Fibroblast of lung (primary cell): ENCODE measurements at regions not wholly inside any gene's neighbourhood (a gene's known extent, or its start where the extent isn't known, plus 50 kb on each side); places are given as distances from the start of the nearest gene placed in this dataset.
"Not testable (repeated sequence)": the region's sequence is repeated elsewhere in the genome, so short reads cannot be mapped to it uniquely, and the experiment has no call there.

ENCODE experiments used
- DNase-seq, 2 donors: peaks; one replicate each; pipeline versions ENCODE4 v3.0.0 to v3.0.0-alpha.2; 2010; ENCODE audit warnings: low read depth in 2 of 2
- H2AFZ ChIP-seq: 2 replicates; pipeline ENCODE4 v1.5.1; 2012; ENCODE audit warnings: low read length, control low read depth, inconsistent platforms
- H3K27ac ChIP-seq: 2 replicates; pipeline ENCODE4 v1.5.1; 2011; ENCODE audit warnings: low read length, control low read depth; ENCODE audit not compliant: insufficient read depth
- H3K27me3 ChIP-seq: 2 replicates; pipeline ENCODE4 v1.5.1; 2011; ENCODE audit warnings: mild to moderate bottlenecking, low read length; ENCODE audit not compliant: control insufficient read depth, insufficient read depth
- H3K36me3 ChIP-seq: 2 replicates; pipeline ENCODE4 v1.5.1; 2011; ENCODE audit warnings: low read length; ENCODE audit not compliant: control insufficient read depth, insufficient read depth
- H3K4me1 ChIP-seq: 2 replicates; pipeline ENCODE4 v1.5.1; 2011; ENCODE audit warnings: low read length; ENCODE audit not compliant: control insufficient read depth, insufficient read depth; ENCODE audit errors: extremely low read depth
- H3K4me2 ChIP-seq: 2 replicates; pipeline ENCODE4 v1.5.1; 2011; ENCODE audit warnings: low read length, control low read depth; ENCODE audit not compliant: insufficient read depth; ENCODE audit errors: extremely low read depth
- H3K4me3 ChIP-seq, 4 experiments: fragments of 200-600 bp in 1 of 4; sonication (generic) in 1 of 4; replicated peaks in 1 of 4; 2 replicates each; pipeline ENCODE4 v1.5.1; 2011 to 2016; ENCODE audit warnings: low read length in 4 of 4, low read depth in 3 of 4, mild to moderate bottlenecking in 3 of 4, control low read depth in 2 of 4, inconsistent platforms in 1 of 4, mixed read lengths in 1 of 4; ENCODE audit not compliant: insufficient read depth in 1 of 4; ENCODE audit errors: control extremely low read depth in 1 of 4
- H3K79me2 ChIP-seq: 2 replicates; pipeline ENCODE4 v1.5.1; 2012; ENCODE audit warnings: mild to moderate bottlenecking, low read length, inconsistent platforms; ENCODE audit not compliant: control insufficient read depth, insufficient read depth
- H3K9ac ChIP-seq: 2 replicates; pipeline ENCODE4 v1.5.1; 2011; ENCODE audit warnings: mild to moderate bottlenecking, low read length, control low read depth; ENCODE audit not compliant: insufficient read depth
- H3K9me3 ChIP-seq: 2 replicates; pipeline ENCODE4 v1.5.1; 2012; ENCODE audit warnings: low read depth, low read length; ENCODE audit not compliant: control insufficient read depth, insufficient read depth
- H4K20me1 ChIP-seq: 2 replicates; pipeline ENCODE4 v1.5.1; 2011; ENCODE audit warnings: low read length; ENCODE audit not compliant: control insufficient read depth, insufficient read depth; ENCODE audit errors: extremely low read depth
- EZH2 ChIP-seq: IDR thresholded peaks from 2 replicates; pipeline ENCODE4 v1.5.1; 2012; ENCODE audit warnings: low read length, control low read depth, mild to moderate bottlenecking; ENCODE audit errors: missing control alignments
- TF ChIP-seq, protein P1 (sequence below), 2 donors: IDR thresholded peaks in 1 of 2; conservative IDR thresholded peaks in 1 of 2; 1 replicate in 1 of 2; 2 replicates in 1 of 2; pipeline ENCODE4 v1.5.1; 2011 to 2012; ENCODE audit warnings: low read length in 2 of 2, control low read depth in 1 of 2, inconsistent platforms in 1 of 2, low read depth in 1 of 2, mild to moderate bottlenecking in 1 of 2

DNA sequence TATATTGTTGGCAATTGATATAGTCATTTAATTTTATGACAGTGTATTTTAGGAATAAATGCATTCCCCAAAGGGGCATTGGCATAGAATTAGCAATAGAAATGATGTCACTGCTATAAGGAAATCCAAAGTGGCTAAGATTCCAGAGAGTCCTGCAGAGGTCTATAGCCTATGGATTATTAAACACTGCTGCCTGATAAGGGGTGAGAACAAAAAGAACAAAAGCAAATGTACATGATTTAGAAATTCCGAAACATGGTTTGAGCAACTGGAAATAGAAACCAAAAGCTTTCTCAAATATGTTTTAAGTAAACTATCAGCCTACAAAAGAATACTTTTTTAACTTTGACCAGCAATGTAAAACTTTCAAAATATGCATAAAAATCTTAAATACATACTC, 280.1 kb upstream of the RASGRP1 start:
- Histone ChIP-seq H3K4me2 (peak overlapping the region; percentile 52), H2AFZ (no peak overlapping the region)

DNA sequence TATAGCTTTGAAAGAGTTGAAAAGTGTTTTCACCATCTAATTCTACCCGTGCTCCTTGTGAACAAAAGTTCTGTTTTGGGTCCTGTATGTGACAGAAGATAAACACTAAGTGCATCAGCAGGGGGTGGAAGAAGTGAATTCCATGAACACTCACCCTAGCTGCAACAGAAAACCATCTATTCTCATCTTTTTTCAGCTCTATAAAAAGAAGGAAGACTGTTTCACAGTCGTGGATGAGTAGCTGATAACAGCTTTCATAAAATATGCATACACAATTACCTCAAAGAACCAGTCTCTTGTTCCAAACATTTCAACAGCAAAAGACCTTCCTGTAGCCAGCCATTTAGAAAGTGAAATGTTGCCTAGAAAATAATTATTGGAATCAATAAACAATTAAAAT, 281.7 kb upstream of the RASGRP1 start:
- Histone ChIP-seq H3K27me3 (no peaks in the 10 kb centered on the region), H3K4me1 (peaks cover 8% of the 10 kb centered on the region), H3K9me3 (no peaks in the 10 kb centered on the region), H3K9ac (no peak overlapping the region), H3K79me2 (no peaks in the 10 kb centered on the region), H3K4me3 (no peak overlapping the region), H4K20me1 (no peaks in the 10 kb centered on the region), H3K4me2 (no peak overlapping the region), H2AFZ (peak overlapping the region; percentile 4), H3K27ac (peak overlapping the region; percentile 4), H3K36me3 (no peaks in the 10 kb centered on the region)
- DNase-seq: no peak
- no peak for TF ChIP-seq EZH2

More for the DNA sequence above, 280.1 kb upstream of the RASGRP1 start:
- Histone ChIP-seq H3K27me3 (no peaks in the 10 kb centered on the region), H3K9me3 (no peaks in the 10 kb centered on the region), H3K4me3 (no peak overlapping the region), H3K36me3 (no peaks in the 10 kb centered on the region), H3K27ac (peak overlapping the region; percentile 33), H3K79me2 (no peaks in the 10 kb centered on the region), H4K20me1 (no peaks in the 10 kb centered on the region), H3K9ac (no peak overlapping the region), H3K4me1 (peaks cover 8% of the 10 kb centered on the region)
- TF ChIP-seq, protein P1, sequence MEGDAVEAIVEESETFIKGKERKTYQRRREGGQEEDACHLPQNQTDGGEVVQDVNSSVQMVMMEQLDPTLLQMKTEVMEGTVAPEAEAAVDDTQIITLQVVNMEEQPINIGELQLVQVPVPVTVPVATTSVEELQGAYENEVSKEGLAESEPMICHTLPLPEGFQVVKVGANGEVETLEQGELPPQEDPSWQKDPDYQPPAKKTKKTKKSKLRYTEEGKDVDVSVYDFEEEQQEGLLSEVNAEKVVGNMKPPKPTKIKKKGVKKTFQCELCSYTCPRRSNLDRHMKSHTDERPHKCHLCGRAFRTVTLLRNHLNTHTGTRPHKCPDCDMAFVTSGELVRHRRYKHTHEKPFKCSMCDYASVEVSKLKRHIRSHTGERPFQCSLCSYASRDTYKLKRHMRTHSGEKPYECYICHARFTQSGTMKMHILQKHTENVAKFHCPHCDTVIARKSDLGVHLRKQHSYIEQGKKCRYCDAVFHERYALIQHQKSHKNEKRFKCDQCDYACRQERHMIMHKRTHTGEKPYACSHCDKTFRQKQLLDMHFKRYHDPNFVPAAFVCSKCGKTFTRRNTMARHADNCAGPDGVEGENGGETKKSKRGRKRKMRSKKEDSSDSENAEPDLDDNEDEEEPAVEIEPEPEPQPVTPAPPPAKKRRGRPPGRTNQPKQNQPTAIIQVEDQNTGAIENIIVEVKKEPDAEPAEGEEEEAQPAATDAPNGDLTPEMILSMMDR (conservative IDR thresholded peaks at IDR 0.05 in 1 of 2, IDR thresholded peaks at IDR 0.05 in 1 of 2; ENCODE audit: low read depth in 1 of 2, low read length in 2 of 2): no peak
- TF ChIP-seq EZH2: no peak
- DNase-seq: peak in 1 of 2 donors; percentile 35

DNA sequence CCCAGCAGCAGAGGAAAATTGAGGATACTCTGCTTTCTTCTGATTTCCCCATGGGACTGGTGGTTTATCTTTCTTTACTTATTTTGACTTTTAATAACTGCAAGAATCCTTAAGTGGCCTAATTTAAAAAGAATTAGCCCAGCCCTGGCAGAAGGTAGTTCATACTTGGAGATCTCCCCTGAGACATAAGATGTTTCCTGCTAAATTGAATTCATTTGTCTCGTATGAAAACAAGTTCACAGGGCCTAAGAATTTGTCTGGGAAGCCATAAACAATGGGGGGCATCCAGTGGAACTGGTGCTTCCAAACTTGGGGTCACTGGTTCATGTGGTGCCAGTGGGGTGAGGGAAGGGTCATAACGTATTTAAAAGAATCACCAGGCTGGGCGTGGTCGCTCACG, 283.1 kb upstream of the RASGRP1 start:
- Histone ChIP-seq H3K27me3 (no peaks in the 10 kb centered on the region), H3K4me3 (no peak overlapping the region), H3K27ac (no peak overlapping the region), H3K9ac (no peak overlapping the region), H3K4me1 (peaks cover 7% of the 10 kb centered on the region), H3K4me2 (no peak overlapping the region), H2AFZ (no peak overlapping the region), H3K36me3 (no peaks in the 10 kb centered on the region), H3K9me3 (no peaks in the 10 kb centered on the region), H3K79me2 (no peaks in the 10 kb centered on the region), H4K20me1 (no peaks in the 10 kb centered on the region)
- TF ChIP-seq, protein P1 (conservative IDR thresholded peaks at IDR 0.05 in 1 of 2, IDR thresholded peaks at IDR 0.05 in 1 of 2; ENCODE audit: low read depth in 1 of 2, low read length in 2 of 2): no peak
- DNase-seq: no peak

DNA sequence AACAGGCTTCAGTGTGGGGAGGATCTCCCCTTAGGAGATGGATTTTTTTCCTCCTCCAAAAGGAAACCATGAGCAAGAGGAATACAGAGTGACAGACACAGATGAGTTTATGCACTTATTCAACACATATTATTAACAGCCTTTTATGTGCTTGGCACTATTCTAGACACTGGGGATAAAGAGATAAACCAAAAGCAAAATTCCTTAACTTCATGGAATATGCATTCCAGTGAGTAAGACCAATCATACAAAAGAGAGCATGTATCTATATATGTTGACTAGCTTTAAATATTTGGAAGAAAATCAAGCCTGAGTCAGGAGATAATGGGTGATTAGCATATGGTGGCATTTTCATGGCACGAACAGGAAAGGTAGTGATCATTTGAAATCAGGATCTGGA, 284.4 kb upstream of the RASGRP1 start:
- DNase-seq: no peak
- Histone ChIP-seq H3K79me2 (no peaks in the 10 kb centered on the region), H4K20me1 (no peaks in the 10 kb centered on the region), H3K4me1 (no peaks in the 10 kb centered on the region), H3K27ac (no peak overlapping the region), H3K9ac (no peak overlapping the region), H3K36me3 (no peaks in the 10 kb centered on the region), H3K4me2 (no peak overlapping the region), H3K9me3 (no peaks in the 10 kb centered on the region), H2AFZ (no peak overlapping the region), H3K4me3 (no peak overlapping the region), H3K27me3 (no peaks in the 10 kb centered on the region)
- TF ChIP-seq EZH2: no peak
- TF ChIP-seq, protein P1 (conservative IDR thresholded peaks at IDR 0.05 in 1 of 2, IDR thresholded peaks at IDR 0.05 in 1 of 2; ENCODE audit: low read depth in 1 of 2, low read length in 2 of 2): no peak

DNA sequence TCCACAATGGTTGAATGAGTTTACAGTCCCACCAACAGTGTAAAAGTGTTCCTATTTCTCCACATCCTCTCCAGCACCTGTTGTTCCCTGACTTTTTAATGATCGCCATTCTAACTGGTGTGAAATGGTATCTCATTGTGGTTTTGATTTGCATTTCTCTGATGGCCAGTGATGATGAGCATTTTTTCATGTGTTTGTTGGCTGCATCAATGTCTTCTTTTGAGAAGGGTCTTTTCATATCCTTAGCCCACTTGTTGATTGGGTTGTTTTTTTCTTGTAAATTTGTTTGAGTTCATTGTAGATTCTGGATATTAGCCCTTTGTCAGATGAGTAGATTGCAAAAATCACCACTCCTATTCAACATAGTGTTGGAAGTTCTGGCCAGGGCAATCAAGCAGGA, 287.6 kb upstream of the RASGRP1 start:
- not testable (repeated sequence) for H3K27me3 ChIP-seq, DNase-seq, H3K4me2 ChIP-seq, H3K27ac ChIP-seq, H3K4me3 ChIP-seq, H4K20me1 ChIP-seq, H3K79me2 ChIP-seq, H3K9ac ChIP-seq, H3K36me3 ChIP-seq, H2AFZ ChIP-seq, H3K9me3 ChIP-seq, H3K4me1 ChIP-seq
